ENCODE measurements at regions not wholly inside any gene's neighbourhood (a gene's known extent, or its start where the extent isn't known, plus 50 kb on each side); places are given as distances from the start of the nearest gene placed in this dataset.

GRCh38 chr2:120433816-120434290 lies 87.9 kb downstream of the INHBB start:
- TF ChIP-seq CTCF (IDR thresholded peaks at IDR 0.05): no peak
- Mint-ChIP-seq H3K36me3 (ENCODE audit: low read depth) (no peaks in the 10 kb centered on the region), H3K4me3 (no peak overlapping the region), H3K27ac (no peak overlapping the region), H3K27me3 (peaks cover 5% of the 10 kb centered on the region), H3K4me1 (no peaks in the 10 kb centered on the region), H3K9me3 (no peaks in the 10 kb centered on the region)
- intact Hi-C loops (cut with micrococcal nuclease): no loop called here
- POLR2A ChIA-PET: no interaction called here
- CTCF ChIA-PET: no interaction called here
- DNase-seq (no peak), ATAC-seq (ENCODE audit: low read depth) (no peak)

GRCh38 chr2:120434492-120435308 lies 88.8 kb downstream of the INHBB start:
- CTCF ChIA-PET: no interaction called here
- no peaks in the 10 kb centered on the region for H3K9me3 Mint-ChIP-seq
- no peaks in the 10 kb centered on the region for H3K4me1 Mint-ChIP-seq
- no peaks in the 10 kb centered on the region for H3K36me3 Mint-ChIP-seq (ENCODE audit: low read depth)
- TF ChIP-seq CTCF (IDR thresholded peaks at IDR 0.05): no peak
- POLR2A ChIA-PET: no interaction called here
- H3K27ac Mint-ChIP-seq: no peak overlapping the region
- intact Hi-C loops (cut with micrococcal nuclease): no loop called here
- no peak overlapping the region for H3K4me3 Mint-ChIP-seq
- DNase-seq: no peak
- ATAC-seq (ENCODE audit: low read depth): no peak
- H3K27me3 Mint-ChIP-seq: peaks cover 10% of the 10 kb centered on the region

DNA sequence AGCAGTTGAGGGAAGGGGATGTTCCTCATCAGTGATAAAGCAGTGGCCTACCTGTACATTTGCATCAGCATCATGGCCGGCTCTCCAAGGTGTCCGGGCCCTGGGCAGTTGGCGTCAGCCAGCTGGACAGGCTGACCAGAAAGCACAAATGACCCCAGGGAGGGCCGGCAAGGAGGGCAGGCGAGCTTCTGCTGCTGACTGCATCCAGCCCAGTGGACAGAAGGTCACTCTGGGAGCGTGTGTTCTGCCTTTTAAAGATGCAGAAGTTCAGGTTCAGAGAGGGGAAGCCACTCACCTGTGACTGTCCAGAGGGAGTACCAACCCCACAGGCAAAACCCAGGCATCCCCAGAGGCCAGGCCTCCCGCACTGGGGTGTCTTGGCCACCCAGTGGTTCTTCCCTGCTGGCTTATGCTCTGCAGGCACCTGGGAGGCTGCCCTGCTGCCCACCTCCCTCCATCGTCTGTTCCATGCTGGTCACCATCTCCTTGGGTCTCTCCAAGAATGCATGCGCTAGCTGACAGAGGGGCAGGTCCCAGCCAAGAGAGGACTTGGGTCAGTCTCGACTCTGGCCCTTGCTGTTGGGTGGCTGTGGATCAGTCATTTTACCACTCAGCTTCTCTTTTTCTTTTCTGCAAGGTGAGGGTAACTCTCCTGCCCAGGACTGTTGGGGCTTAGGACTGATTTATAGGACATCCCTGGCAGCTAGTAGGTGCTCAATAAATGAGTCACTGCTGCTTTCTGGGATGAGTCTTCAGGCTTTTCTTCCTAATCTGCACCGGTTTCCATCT lies 89.9 kb downstream of the INHBB start:
- no peak overlapping the region for H3K27ac Mint-ChIP-seq
- ATAC-seq (ENCODE audit: low read depth): no peak
- intact Hi-C loops (cut with micrococcal nuclease): no loop called here
- no peak for TF ChIP-seq CTCF (IDR thresholded peaks at IDR 0.05)
- no peaks in the 10 kb centered on the region for H3K4me1 Mint-ChIP-seq
- H3K36me3 Mint-ChIP-seq (ENCODE audit: low read depth): no peaks in the 10 kb centered on the region
- ChIA-PET POLR2A (no interaction called here), CTCF (no interaction called here)
- H3K27me3 Mint-ChIP-seq: peaks cover 21% of the 10 kb centered on the region
- no peak for DNase-seq
- H3K4me3 Mint-ChIP-seq: no peak overlapping the region
- no peaks in the 10 kb centered on the region for H3K9me3 Mint-ChIP-seq

GRCh38 chr2:120436460-120436739 lies 90.5 kb downstream of the INHBB start:
- no peak for TF ChIP-seq CTCF (IDR thresholded peaks at IDR 0.05)
- H3K36me3 Mint-ChIP-seq (ENCODE audit: low read depth): no peaks in the 10 kb centered on the region
- POLR2A ChIA-PET: no interaction called here
- H3K27ac Mint-ChIP-seq: no peak overlapping the region
- no peak for ATAC-seq (ENCODE audit: low read depth)
- intact Hi-C loops (cut with micrococcal nuclease): no loop called here
- DNase-seq: no peak
- CTCF ChIA-PET: no interaction called here
- no peaks in the 10 kb centered on the region for H3K4me1 Mint-ChIP-seq
- peaks cover 24% of the 10 kb centered on the region for H3K27me3 Mint-ChIP-seq
- H3K9me3 Mint-ChIP-seq: no peaks in the 10 kb centered on the region
- H3K4me3 Mint-ChIP-seq: no peak overlapping the region

GRCh38 chr2:120436885-120437603 lies 91.1 kb downstream of the INHBB start:
- peaks cover 30% of the 10 kb centered on the region for H3K27me3 Mint-ChIP-seq
- DNase-seq (no peak), ATAC-seq (ENCODE audit: low read depth) (no peak)
- ChIA-PET CTCF (no interaction called here), POLR2A (no interaction called here)
- H3K4me1 Mint-ChIP-seq: no peaks in the 10 kb centered on the region
- no peaks in the 10 kb centered on the region for H3K36me3 Mint-ChIP-seq (ENCODE audit: low read depth)
- no peaks in the 10 kb centered on the region for H3K9me3 Mint-ChIP-seq
- intact Hi-C loops (cut with micrococcal nuclease): loop anchor here (1.0 kb wide), 1 partner anchor 94 kb away; no protein-coding TSS in a partner anchor
- no peak overlapping the region for H3K27ac Mint-ChIP-seq
- TF ChIP-seq CTCF (IDR thresholded peaks at IDR 0.05): no peak
- no peak overlapping the region for H3K4me3 Mint-ChIP-seq

Measured in activated B cell treated with CpG ODN at 0.5 μM for 24 hours (primary cell).